ENCODE measurements at regions not wholly inside any gene's neighbourhood (a gene's known extent, or its start where the extent isn't known, plus 50 kb on each side); places are given as distances from the start of the nearest gene placed in this dataset.

GRCh38 chr7:113216038-113216437 is 97.7 kb upstream of the SMIM30 start:
- H3K79me2 ChIP-seq (ENCODE audit: insufficient read depth, low read length) = no peaks in the 10 kb centered on the region
- H3K36me3 ChIP-seq (ENCODE audit: insufficient read depth, low read length) = no peaks in the 10 kb centered on the region
- no peaks in the 10 kb centered on the region for H3F3A ChIP-seq (ENCODE audit: low read depth)
- no peaks in the 10 kb centered on the region for H3K9me2 ChIP-seq (replicated peaks; ENCODE audit: low read depth, low read length)
- TF ChIP-seq CTCF (conservative IDR thresholded peaks at IDR 0.05; ENCODE audit: low read length) (no peak), EZH2phosphoT487 (IDR thresholded peaks at IDR 0.05; ENCODE audit: borderline replicate concordance) (no peak)
- no peak overlapping the region for H2AFZ ChIP-seq (ENCODE audit: low read length)
- no peak overlapping the region for H3K9ac ChIP-seq (ENCODE audit: low read depth, low read length, poor library complexity, severe bottlenecking)
- H3K4me3 ChIP-seq (ENCODE audit: low read length, poor library complexity, severe bottlenecking) = no peak overlapping the region
- H3K4me2 ChIP-seq (ENCODE audit: low read depth, low read length, poor library complexity, severe bottlenecking) = no peak overlapping the region
- no peaks in the 10 kb centered on the region for H3K27me3 ChIP-seq (ENCODE audit: insufficient read depth, low read length, poor library complexity, severe bottlenecking)
- no peaks in the 10 kb centered on the region for H3K9me3 ChIP-seq (ENCODE audit: insufficient read depth, low read depth, low read length)
- H4K20me1 ChIP-seq (ENCODE audit: insufficient read depth, low read length, poor library complexity, severe bottlenecking) = no peaks in the 10 kb centered on the region
- H3K4me1 ChIP-seq (ENCODE audit: insufficient read depth, low read length, poor library complexity, severe bottlenecking) = no peaks in the 10 kb centered on the region

- Histone ChIP-seq H3K4me2 (ENCODE audit: low read depth, low read length, poor library complexity, severe bottlenecking) (no peak overlapping the region), H2AFZ (ENCODE audit: low read length) (no peak overlapping the region), H3F3A (ENCODE audit: low read depth) (no peaks in the 10 kb centered on the region)
Measured at GRCh38 chr7:113209449-113210203, 91.3 kb upstream of the SMIM30 start.

GRCh38 chr7:113207931-113208330 is 89.6 kb upstream of the SMIM30 start:
- no peaks in the 10 kb centered on the region for H3K9me2 ChIP-seq (replicated peaks; ENCODE audit: low read depth, low read length)
- H2AFZ ChIP-seq (ENCODE audit: low read length) = no peak overlapping the region
- no peak overlapping the region for H3K4me2 ChIP-seq (ENCODE audit: low read depth, low read length, poor library complexity, severe bottlenecking)
- no peaks in the 10 kb centered on the region for H3K27me3 ChIP-seq (ENCODE audit: insufficient read depth, low read length, poor library complexity, severe bottlenecking)
- no peak overlapping the region for H3K4me3 ChIP-seq (ENCODE audit: low read length, poor library complexity, severe bottlenecking)
- H3F3A ChIP-seq (ENCODE audit: low read depth) = no peaks in the 10 kb centered on the region
- H3K9ac ChIP-seq (ENCODE audit: low read depth, low read length, poor library complexity, severe bottlenecking) = no peak overlapping the region
- H3K9me3 ChIP-seq (ENCODE audit: insufficient read depth, low read depth, low read length) = no peaks in the 10 kb centered on the region
- no peaks in the 10 kb centered on the region for H3K36me3 ChIP-seq (ENCODE audit: insufficient read depth, low read length)
- no peaks in the 10 kb centered on the region for H4K20me1 ChIP-seq (ENCODE audit: insufficient read depth, low read length, poor library complexity, severe bottlenecking)
- TF ChIP-seq CTCF (conservative IDR thresholded peaks at IDR 0.05; ENCODE audit: low read length) (no peak), EZH2phosphoT487 (IDR thresholded peaks at IDR 0.05; ENCODE audit: borderline replicate concordance) (no peak)
- H3K79me2 ChIP-seq (ENCODE audit: insufficient read depth, low read length) = no peaks in the 10 kb centered on the region
- no peaks in the 10 kb centered on the region for H3K4me1 ChIP-seq (ENCODE audit: insufficient read depth, low read length, poor library complexity, severe bottlenecking)

More at GRCh38 chr7:113209449-113210203, 91.3 kb upstream of the SMIM30 start:
- Histone ChIP-seq H3K9me3 (ENCODE audit: insufficient read depth, low read depth, low read length) (no peaks in the 10 kb centered on the region), H3K79me2 (ENCODE audit: insufficient read depth, low read length) (no peaks in the 10 kb centered on the region), H4K20me1 (ENCODE audit: insufficient read depth, low read length, poor library complexity, severe bottlenecking) (no peaks in the 10 kb centered on the region), H3K27me3 (ENCODE audit: insufficient read depth, low read length, poor library complexity, severe bottlenecking) (no peaks in the 10 kb centered on the region), H3K9ac (ENCODE audit: low read depth, low read length, poor library complexity, severe bottlenecking) (no peak overlapping the region), H3K4me1 (ENCODE audit: insufficient read depth, low read length, poor library complexity, severe bottlenecking) (no peaks in the 10 kb centered on the region), H3K9me2 (replicated peaks; ENCODE audit: low read depth, low read length) (no peaks in the 10 kb centered on the region), H3K4me3 (ENCODE audit: low read length, poor library complexity, severe bottlenecking) (no peak overlapping the region), H3K36me3 (ENCODE audit: insufficient read depth, low read length) (no peaks in the 10 kb centered on the region)
- TF ChIP-seq CTCF (conservative IDR thresholded peaks at IDR 0.05; ENCODE audit: low read length) (no peak), EZH2phosphoT487 (IDR thresholded peaks at IDR 0.05; ENCODE audit: borderline replicate concordance) (no peak)
